ENCODE measurements at regions not wholly inside any gene's neighbourhood (a gene's known extent, or its start where the extent isn't known, plus 50 kb on each side); places are given as distances from the start of the nearest gene placed in this dataset.
"Not testable (repeated sequence)": the region's sequence is repeated elsewhere in the genome, so short reads cannot be mapped to it uniquely, and the experiment has no call there.

DNA sequence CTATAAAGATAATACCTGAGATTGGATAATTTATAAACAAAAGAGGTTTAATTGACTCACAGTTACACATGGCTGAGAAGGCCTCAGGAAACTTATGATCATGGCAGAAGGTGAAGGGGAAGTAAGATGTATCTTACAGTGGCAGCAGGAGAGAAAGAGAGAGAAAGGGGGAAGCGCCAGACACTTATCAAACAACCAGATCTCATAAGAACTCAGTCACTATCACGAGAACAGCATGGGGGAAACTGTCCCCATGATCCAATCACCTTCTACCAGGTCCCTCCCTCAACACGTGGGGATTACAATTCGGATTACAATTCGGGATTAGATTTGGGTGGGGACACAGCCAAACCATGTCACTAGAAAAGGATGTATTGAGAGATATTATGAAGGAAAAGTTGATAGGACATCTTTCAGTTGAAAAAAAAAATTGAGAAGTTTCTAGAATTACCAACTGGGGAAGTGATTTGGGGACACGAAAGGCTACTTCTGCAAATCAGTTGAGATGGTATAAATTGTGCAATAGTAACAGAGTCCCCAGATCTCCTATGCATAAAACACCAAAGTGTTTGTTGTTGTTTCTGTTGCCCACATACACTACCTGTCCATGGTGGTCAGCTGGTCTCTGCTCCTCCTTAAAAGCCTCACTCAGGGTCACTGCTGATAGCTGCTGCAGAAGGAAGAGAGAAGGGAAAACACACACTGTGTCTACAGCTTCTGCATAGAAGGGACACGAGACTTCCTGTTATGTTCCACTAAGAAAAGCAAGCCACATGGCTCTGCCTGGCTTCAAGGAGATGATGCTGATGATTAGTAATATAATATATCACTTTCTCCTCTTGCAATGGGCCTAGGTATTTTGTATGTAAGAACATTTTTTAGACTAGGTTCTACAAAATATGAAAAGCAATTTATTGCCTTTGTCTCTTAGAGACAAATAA is 465.5 kb downstream of the PDZRN4 start:
- DNase-seq, result no peak

DNA sequence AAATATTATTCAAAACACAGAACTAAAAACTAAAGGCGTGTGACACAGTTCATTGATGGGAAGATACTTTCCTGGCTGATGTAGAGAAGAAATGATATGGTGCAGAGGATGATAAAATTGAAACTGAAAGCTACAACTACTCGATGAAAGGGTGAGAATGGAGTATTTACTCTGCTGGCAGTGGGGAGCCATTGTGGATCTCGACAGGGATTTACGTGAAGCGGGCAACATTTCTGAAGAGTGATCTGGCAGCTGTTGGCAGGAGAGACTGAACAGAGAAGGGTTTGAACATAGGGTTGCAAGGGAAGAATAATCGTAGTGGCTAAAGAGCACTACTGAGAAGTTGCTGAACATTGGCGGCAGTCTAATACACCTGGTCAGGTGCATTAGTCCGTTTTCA is 464.9 kb downstream of the PDZRN4 start:
- no peak for DNase-seq

DNA sequence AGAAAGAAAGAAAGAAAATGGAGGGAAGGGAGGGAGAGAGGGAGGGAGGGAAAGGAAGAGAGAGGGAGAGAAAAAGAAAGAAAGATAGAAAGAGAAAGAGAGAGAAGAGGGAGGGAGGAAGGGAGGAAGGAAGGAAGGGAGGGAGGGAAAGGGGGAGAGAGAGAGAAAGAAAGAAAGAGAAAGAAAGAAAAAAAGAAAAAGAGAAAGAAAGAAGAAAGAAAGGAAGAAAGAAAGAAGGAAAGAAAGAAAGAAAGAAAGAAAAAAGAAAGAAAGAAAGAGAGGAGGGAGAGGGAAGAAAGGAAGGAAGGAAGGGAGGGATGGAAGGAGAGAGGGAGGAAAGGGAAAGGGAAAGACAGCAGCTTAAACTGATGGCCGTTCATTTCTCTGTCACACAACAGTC is 457.5 kb downstream of the PDZRN4 start:
- DNase-seq, result no peak

DNA sequence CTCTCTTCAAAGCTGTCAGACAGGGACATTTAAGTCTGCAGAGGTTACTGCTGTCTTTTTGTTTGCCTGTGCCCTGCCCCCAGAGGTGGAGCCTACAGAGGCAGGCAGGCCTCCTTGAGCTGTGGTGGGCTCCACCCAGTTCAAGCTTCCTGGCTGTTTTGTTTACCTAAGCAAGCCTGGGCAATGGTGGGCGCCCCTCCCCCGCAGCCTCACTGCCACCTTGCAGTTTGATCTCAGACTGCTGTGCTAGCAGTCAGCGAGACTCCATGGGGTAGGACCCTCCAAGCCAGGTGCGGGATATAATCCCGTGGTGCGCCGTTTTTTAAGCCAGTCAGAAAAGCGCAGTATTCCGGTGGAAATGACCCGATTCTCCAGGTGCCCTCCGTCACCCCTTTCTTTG is 454.7 kb downstream of the PDZRN4 start:
- DNase-seq, result not testable (repeated sequence)

DNA sequence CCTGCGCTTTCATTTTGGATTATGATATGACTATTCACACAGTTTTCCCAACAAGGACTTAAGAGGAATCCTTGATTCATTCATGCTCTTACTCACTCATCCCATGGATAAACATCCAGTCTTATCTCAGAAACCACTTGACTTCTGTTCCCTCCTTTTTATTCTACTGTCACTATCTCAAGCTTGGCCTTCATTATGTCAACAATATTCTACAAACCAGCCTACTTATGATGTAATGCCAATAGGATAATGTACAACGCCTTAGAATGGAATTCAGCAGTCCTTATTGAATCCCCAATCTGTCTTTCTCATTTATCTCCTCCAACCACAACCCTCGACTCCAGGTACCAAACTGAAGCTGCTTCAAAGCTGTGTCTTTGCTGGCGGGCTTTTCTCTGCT is 448.5 kb downstream of the PDZRN4 start:
- DNase-seq, result no peak

DNA sequence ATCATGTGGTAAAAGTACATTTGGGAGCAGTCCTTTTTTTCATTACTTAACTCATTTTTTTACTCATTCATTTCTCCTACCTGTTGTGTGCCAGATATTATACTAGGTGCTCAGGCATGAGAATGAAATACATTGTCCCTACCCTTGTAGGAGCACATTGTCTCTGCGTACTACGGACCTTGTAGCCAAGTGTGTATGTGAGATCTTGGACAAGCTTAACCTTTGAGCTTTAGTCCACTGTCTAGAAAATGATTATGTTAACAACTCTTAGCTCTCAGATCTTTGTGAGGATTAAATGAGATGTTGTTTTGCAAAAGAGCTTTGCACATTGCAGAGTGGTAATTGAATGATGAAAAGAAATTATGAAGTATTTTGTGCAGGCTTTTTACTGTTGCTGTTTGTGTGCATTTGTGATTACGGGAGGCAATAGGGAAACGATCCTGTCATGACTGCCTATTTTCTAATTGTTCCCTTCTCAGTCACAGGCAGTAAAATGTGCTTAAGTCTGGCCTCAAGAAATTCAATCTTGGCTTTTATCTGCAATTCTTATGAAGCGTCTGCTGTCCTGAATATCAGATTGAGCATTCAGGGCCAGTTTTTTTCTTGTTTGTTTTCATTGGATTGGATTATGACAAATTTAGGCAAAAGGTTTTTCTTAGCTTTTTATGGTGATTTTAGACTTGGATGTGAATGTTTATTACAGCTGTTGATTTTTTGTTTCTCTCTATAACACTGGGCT is 447.7 kb downstream of the PDZRN4 start:
- DNase-seq, result no peak

DNA sequence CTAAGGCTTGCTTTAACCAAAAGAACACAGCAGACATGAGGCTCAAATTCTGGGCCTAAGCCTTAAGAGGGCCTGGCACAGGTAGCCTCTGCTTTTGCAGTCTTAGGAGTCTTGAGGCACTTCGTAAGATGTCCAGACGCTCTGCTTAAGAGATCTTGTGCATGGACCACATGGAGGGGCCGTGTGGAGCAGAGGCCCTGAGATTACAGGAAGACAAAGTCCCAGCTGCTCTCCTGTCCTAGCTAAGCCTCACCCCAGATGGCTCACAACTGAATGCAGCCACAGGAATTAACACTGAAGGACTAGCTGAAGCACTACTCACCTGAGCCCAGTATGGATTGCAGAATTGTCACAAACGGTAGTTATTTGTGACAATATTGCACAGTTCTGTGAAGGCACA is 446.0 kb downstream of the PDZRN4 start:
- DNase-seq, result no peak

DNA sequence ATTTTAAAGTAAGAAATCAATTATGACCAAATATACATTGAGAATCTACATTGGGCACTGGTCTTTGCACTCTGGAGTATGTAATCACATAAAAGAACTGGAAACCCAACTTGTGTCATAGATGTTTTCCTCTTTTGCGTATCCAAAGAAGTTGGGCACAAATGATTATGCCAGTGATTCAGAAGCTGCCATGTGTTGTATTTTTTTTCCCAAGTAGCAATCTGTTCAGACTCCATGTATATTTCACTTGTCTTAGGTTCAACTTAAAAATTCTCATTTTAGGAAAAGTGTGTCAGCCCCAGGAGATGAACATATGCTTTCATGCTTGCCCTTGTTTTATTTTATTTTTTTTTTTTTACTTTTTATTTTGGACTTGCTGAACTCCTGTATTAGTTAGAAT is 441.5 kb downstream of the PDZRN4 start:
- DNase-seq, result no peak

DNA sequence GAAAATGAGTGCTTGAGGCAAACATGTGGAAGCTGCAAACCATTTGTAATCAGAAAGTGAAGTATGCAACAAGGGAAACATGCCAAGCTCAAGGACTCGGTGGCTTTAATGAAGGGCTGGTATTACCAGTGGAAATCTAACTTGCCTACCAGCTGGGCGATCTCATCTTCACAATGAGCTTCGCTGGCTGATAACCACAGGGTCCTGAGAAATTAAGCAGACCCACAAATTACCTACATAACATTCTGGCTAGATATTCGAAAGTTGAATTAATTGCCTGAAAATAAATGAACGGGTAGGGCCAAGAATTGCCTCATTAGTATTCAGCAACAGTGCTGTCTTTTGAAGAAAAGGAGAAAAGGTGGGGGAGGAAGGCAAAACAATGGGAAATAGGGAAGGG is 439.4 kb downstream of the PDZRN4 start:
- DNase-seq, result no peak

DNA sequence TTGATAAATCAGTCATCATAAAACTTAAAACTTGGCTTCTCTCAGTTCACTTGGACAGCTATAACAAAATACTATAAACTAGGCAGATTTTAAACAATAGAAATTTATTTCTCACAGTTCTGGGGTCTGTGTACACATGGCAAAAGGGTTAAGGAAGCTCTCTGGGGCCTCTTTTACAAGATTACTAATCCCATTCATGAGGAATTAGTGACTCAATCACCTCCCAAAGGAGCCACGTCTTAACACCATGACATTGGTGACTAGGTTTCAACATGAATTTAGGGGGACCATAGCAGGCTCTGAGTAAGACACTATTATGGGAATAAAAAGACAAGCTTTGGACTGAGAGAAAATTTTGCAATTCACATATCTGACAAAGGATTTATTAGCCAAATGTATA is 436.5 kb downstream of the PDZRN4 start:
- DNase-seq, result no peak

All from fibroblast of skin of right quadriceps (primary cell).